OCI-LY1 (cell line): ENCODE measurements at regions not wholly inside any gene's neighbourhood (a gene's known extent, or its start where the extent isn't known, plus 50 kb on each side); places are given as distances from the start of the nearest gene placed in this dataset.

Experiments used
- H2AFZ ChIP-seq: fragments of 200-600 bp; sonication (generic), shearing (Covaris generic); 2 replicates; pipeline ENCODE4 v1.6.0; 2014; ENCODE audit warnings: antibody characterized with exemption, mild to moderate bottlenecking, low read length
- H3F3A ChIP-seq: fragments of 200-600 bp; sonication (generic), shearing (Covaris generic); 2 replicates; pipeline ENCODE4 v1.6.0; 2014; ENCODE audit warnings: mild to moderate bottlenecking, antibody characterized with exemption, low read length, moderate library complexity; ENCODE audit not compliant: insufficient read depth
- H3K27ac ChIP-seq: fragments of 200-600 bp; sonication (generic); 2 replicates; pipeline ENCODE4 v1.5.1; 2014; ENCODE audit warnings: low read length, mixed run types, mild to moderate bottlenecking, low read depth; ENCODE audit not compliant: poor library complexity, severe bottlenecking
- H3K27me3 ChIP-seq: fragments of 200-600 bp; sonication (generic); 2 replicates; pipeline ENCODE4 v1.6.0; 2014; ENCODE audit warnings: antibody characterized with exemption, mild to moderate bottlenecking, low read length, moderate library complexity; ENCODE audit not compliant: insufficient read depth
- H3K36me3 ChIP-seq: fragments of 200-600 bp; sonication (generic); 2 replicates; pipeline ENCODE4 v1.6.1; 2014; ENCODE audit warnings: mild to moderate bottlenecking, antibody characterized with exemption, low read length, moderate library complexity, mixed read lengths; ENCODE audit not compliant: insufficient read depth
- H3K4me1 ChIP-seq: fragments of 200-600 bp; sonication (generic); 2 replicates; pipeline ENCODE4 v1.5.1; 2014; ENCODE audit warnings: mild to moderate bottlenecking, low read length, moderate library complexity; ENCODE audit not compliant: insufficient read depth, severe bottlenecking
- H3K4me2 ChIP-seq: fragments of 200-600 bp; sonication (generic), shearing (Covaris generic); 2 replicates; pipeline ENCODE4 v1.6.1; 2014; ENCODE audit warnings: low read length
- H3K4me3 ChIP-seq: fragments of 200-600 bp; sonication (generic); 2 replicates; pipeline ENCODE4 v1.5.1; 2014; ENCODE audit warnings: low read length, low read depth, mild to moderate bottlenecking, mixed read lengths; ENCODE audit not compliant: poor library complexity, severe bottlenecking
- H3K79me2 ChIP-seq: fragments of 200-600 bp; shearing (Covaris generic); 2 replicates; pipeline ENCODE4 v1.6.1; 2016; ENCODE audit warnings: mixed run types, low read length, mixed read lengths; ENCODE audit not compliant: insufficient read depth
- H3K9ac ChIP-seq: fragments of 200-600 bp; sonication (generic), shearing (Covaris generic); 2 replicates; pipeline ENCODE4 v1.6.1; 2014; ENCODE audit warnings: mild to moderate bottlenecking, low read length, mixed read lengths
- H3K9me2 ChIP-seq: fragments of 200-600 bp; sonication (generic), shearing (Covaris generic); 2 replicates; pipeline ENCODE4 v1.6.1; 2014; ENCODE audit warnings: low read depth, mild to moderate bottlenecking, low read length, mixed read lengths
- H3K9me3 ChIP-seq: fragments of 200-600 bp; shearing (Covaris generic); 2 replicates; pipeline ENCODE4 v1.6.1; 2014; ENCODE audit warnings: low read length, mixed read lengths
- H4K20me1 ChIP-seq: fragments of 200-600 bp; sonication (generic), shearing (Covaris generic); 2 replicates; pipeline ENCODE4 v1.6.0; 2016; ENCODE audit warnings: mild to moderate bottlenecking, low read length; ENCODE audit not compliant: insufficient read depth
- CTCF ChIP-seq: fragments of 200-600 bp; sonication (generic), shearing (Covaris generic); IDR thresholded peaks from 2 replicates; pipeline ENCODE4 v1.5.1; 2017; ENCODE audit warnings: mild to moderate bottlenecking, antibody characterized with exemption, low read length, moderate library complexity, mixed read lengths
- EZH2 ChIP-seq: fragments of 200-600 bp; sonication (generic), shearing (Covaris generic); IDR thresholded peaks from 2 replicates; pipeline ENCODE4 v1.8.0; 2017; ENCODE audit warnings: borderline replicate concordance, mixed run types, mild to moderate bottlenecking, antibody characterized with exemption, low read length, moderate library complexity, mixed read lengths

GRCh38 chr7:26090927-26091519 lies 61.0 kb upstream of the NFE2L3 start:
- peak; percentile 98 for TF ChIP-seq CTCF
- TF ChIP-seq EZH2, result no peak
- no peak overlapping the region; the same call in 1 of the 2 replicates for H3K9ac ChIP-seq

GRCh38 chr7:26091933-26092332 lies 60.1 kb upstream of the NFE2L3 start:
- Histone ChIP-seq H3K4me1 (peaks cover 30% of the 10 kb centered on the region), H3K4me2 (no peak overlapping the region), H3K9me3 (no peaks in the 10 kb centered on the region), H2AFZ (0 out of 2 replicates have a peak overlapping the region, but pooled peaks have one; percentile 32), H3K9ac (no peak overlapping the region), H3K79me2 (no peaks in the 10 kb centered on the region), H3K27me3 (no peaks in the 10 kb centered on the region), H3K36me3 (no peaks in the 10 kb centered on the region), H3K9me2 (no peaks in the 10 kb centered on the region), H3F3A (0 out of 2 replicates have a peak, but pooled peaks cover 3% of the 10 kb centered on the region), H3K27ac (no peak overlapping the region), H4K20me1 (no peaks in the 10 kb centered on the region), H3K4me3 (no peak overlapping the region)
- TF ChIP-seq EZH2, result no peak
- peak; percentile 26; the same call in 1 of the 2 replicates for TF ChIP-seq CTCF

More at GRCh38 chr7:26090927-26091519, 61.0 kb upstream of the NFE2L3 start:
- Histone ChIP-seq H3K4me2 (peak overlapping the region; percentile 19; the same call in 1 of the 2 replicates), H3K4me1 (peaks cover 26% of the 10 kb centered on the region), H3K4me3 (no peak overlapping the region), H3K27ac (no peak overlapping the region), H4K20me1 (no peaks in the 10 kb centered on the region), H3K79me2 (no peaks in the 10 kb centered on the region), H3K9me3 (no peaks in the 10 kb centered on the region), H3K27me3 (no peaks in the 10 kb centered on the region), H2AFZ (peak overlapping the region; percentile 5; the same call in 1 of the 2 replicates), H3K9me2 (no peaks in the 10 kb centered on the region), H3K36me3 (no peaks in the 10 kb centered on the region), H3F3A (no peaks in the 10 kb centered on the region)

GRCh38 chr7:26093023-26093422 lies 59.0 kb upstream of the NFE2L3 start:
- Histone ChIP-seq H3K9me3 (no peaks in the 10 kb centered on the region), H3K4me1 (peaks cover 41% of the 10 kb centered on the region), H3K4me2 (no peak overlapping the region), H3K36me3 (no peaks in the 10 kb centered on the region), H3K9ac (no peak overlapping the region), H3K79me2 (no peaks in the 10 kb centered on the region), H2AFZ (no peak overlapping the region), H4K20me1 (no peaks in the 10 kb centered on the region), H3K4me3 (no peak overlapping the region), H3F3A (0 out of 2 replicates have a peak, but pooled peaks cover 3% of the 10 kb centered on the region), H3K27me3 (no peaks in the 10 kb centered on the region), H3K9me2 (no peaks in the 10 kb centered on the region), H3K27ac (no peak overlapping the region)
- TF ChIP-seq CTCF (no peak), EZH2 (no peak)
